ENCODE measurements at regions not wholly inside any gene's neighbourhood (a gene's known extent, or its start where the extent isn't known, plus 50 kb on each side); places are given as distances from the start of the nearest gene placed in this dataset.

DNA sequence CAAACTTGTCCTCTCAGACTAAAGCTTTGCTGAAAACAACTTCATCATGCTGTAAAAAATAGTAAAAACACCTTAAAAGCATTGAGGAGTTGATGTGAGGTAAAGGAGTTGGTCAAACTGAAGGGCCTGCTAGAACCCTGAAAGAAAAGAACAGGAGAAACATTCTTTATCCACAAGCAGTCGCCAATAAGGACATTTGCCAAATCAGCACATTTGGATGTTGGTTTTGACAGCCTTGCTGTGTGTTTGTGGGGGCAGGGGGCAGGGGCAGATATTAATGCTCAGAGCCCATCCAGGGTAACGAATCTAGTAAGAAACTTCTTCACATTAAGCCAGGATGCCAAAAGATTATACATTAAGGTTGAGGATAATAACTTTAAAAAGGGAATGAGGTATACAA is 399.9 kb upstream of the ZFHX3 start:
- Mint-ChIP-seq H3K4me1 (ENCODE audit: low read depth) (no peaks in the 10 kb centered on the region), H3K9me3 (peaks cover 35% of the 10 kb centered on the region), H3K36me3 (ENCODE audit: low read depth) (no peaks in the 10 kb centered on the region), H3K4me3 (no peak overlapping the region), H3K27me3 (no peaks in the 10 kb centered on the region), H3K27ac (no peak overlapping the region)

GRCh38 chr16:73434621-73435020 is 386.7 kb upstream of the ZFHX3 start:
- Mint-ChIP-seq H3K27ac (no peak overlapping the region), H3K9me3 (no peaks in the 10 kb centered on the region), H3K4me1 (ENCODE audit: low read depth) (no peaks in the 10 kb centered on the region), H3K4me3 (no peak overlapping the region), H3K36me3 (ENCODE audit: low read depth) (no peaks in the 10 kb centered on the region), H3K27me3 (peaks cover 2% of the 10 kb centered on the region)

DNA sequence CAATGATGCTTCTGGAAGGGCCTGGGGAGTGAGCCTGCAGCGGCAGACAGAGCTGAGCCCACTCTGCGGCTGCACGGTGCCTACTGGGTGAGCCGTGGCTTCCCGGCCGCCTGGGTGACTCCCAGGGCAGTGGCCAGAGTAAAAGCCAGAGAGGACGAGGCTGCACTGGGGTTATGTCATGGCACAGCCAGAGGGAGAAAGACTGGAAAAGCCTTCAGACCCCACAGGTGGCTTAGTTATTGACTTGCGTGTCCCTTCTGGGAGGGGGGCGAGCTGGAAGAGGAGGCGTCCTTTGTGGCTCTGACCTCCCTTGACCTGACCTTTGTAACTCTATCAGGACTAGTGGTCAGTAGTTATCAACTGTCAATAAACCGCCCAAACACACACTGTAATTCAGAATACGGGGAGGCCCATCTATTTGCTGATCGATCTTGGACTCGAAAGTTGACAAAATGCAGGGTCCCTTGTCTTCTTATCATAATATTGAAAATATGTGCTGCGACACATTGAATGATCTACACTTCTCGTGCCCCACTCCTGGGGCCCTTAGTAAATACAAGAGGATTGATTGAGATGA is 385.9 kb upstream of the ZFHX3 start:
- Mint-ChIP-seq H3K4me3 (no peak overlapping the region), H3K36me3 (ENCODE audit: low read depth) (no peaks in the 10 kb centered on the region), H3K9me3 (no peaks in the 10 kb centered on the region), H3K27ac (no peak overlapping the region), H3K4me1 (ENCODE audit: low read depth) (no peaks in the 10 kb centered on the region), H3K27me3 (no peaks in the 10 kb centered on the region)

DNA sequence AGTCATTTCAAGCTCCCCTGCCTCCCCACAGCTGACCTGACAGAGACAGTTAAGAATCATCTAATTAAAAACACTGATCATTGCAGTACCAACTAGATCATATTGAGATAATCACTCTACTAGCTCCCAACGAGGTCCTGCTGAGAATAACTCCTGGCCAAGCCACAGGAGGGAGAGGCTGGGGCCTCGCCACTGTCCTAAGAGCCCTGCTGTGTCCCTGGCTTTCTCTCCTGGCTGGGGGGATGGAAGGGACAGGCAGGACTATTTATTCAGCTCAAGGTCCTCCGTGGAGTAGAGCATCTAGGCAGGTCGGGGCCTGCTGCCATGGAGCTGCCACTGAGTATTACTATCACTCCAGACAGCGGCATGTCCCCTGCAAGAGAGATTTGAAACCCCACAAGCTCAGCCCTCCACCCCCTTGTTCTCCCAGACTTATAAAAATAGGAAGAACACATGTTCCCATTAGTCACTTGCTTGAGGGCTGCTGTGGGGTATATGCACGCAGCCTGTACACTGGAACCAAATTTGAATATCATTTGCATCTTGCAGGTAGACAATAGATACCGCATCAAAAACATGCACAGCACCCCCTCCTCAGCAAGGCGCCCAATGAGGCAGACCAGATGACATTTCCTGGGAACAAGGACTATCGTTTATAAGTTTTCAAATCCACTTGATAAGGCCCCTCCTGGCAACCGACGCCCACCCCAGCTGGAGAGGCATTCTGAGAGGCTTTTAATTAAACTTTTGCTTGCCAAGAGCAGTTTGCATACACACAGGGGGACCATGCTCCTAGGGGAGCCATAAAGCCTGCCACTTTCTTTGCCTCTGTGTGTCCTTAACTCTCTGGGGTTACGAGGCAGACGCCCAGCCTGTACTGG is 385.2 kb upstream of the ZFHX3 start:
- Mint-ChIP-seq H3K27me3 (no peaks in the 10 kb centered on the region), H3K4me3 (no peak overlapping the region), H3K27ac (no peak overlapping the region), H3K36me3 (ENCODE audit: low read depth) (no peaks in the 10 kb centered on the region), H3K4me1 (ENCODE audit: low read depth) (no peaks in the 10 kb centered on the region), H3K9me3 (no peaks in the 10 kb centered on the region)

- no peak overlapping the region for H3K4me3 Mint-ChIP-seq
- H3K36me3 Mint-ChIP-seq (ENCODE audit: low read depth), result no peaks in the 10 kb centered on the region
- no peaks in the 10 kb centered on the region for H3K4me1 Mint-ChIP-seq (ENCODE audit: low read depth)
- H3K9me3 Mint-ChIP-seq, result no peaks in the 10 kb centered on the region
- H3K27me3 Mint-ChIP-seq, result no peaks in the 10 kb centered on the region
- H3K27ac Mint-ChIP-seq, result no peak overlapping the region
These were observed 382.2 kb upstream of the ZFHX3 start for GRCh38 chr16:73430138-73430537.

DNA sequence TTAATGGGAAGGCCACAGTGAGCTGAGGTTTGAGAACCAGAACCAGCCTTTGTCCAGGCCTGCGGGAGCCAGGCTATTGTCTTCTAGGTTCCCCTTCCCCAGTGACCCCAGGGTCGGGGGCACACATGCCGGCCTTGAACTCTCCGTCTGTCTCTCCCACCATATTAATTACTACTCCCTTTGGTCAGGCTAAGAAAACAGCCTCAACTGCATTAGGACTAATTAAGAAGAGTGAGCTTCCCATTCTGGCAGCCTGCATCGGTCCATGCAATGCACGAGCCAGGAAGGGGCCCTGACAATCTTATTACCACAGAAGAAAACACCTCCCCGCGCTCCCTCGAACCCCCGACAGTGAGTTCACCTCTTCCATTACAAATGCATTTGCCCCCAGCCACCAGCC is 380.2 kb upstream of the ZFHX3 start:
- Mint-ChIP-seq H3K4me1 (ENCODE audit: low read depth) (no peaks in the 10 kb centered on the region), H3K36me3 (ENCODE audit: low read depth) (no peaks in the 10 kb centered on the region), H3K27ac (no peak overlapping the region), H3K27me3 (no peaks in the 10 kb centered on the region), H3K4me3 (no peak overlapping the region), H3K9me3 (no peaks in the 10 kb centered on the region)

DNA sequence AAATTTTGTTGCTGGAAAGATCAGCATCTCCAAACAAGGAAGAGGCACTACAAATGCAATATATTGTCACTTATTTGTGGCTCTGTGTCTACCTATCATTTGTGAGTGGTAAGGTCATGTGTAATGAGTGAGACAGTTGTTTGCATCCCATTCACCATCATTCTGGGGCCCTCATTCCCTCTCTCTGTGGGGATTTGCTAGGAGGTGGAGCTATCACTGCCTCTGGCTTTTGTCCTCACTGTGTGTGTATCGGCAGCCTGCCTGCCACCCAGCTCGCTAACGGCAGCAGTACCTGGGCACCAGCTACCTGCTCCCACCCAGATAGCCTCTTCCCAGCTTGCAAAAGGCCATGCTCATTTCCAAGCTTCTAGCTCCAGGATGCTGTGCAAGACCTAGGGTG is 379.2 kb upstream of the ZFHX3 start:
- Mint-ChIP-seq H3K27ac (no peak overlapping the region), H3K4me1 (ENCODE audit: low read depth) (no peaks in the 10 kb centered on the region), H3K4me3 (no peak overlapping the region), H3K36me3 (ENCODE audit: low read depth) (no peaks in the 10 kb centered on the region), H3K9me3 (no peaks in the 10 kb centered on the region), H3K27me3 (peaks cover 4% of the 10 kb centered on the region)

- Mint-ChIP-seq H3K4me3 (no peak overlapping the region), H3K36me3 (ENCODE audit: low read depth) (no peaks in the 10 kb centered on the region), H3K27ac (no peak overlapping the region), H3K9me3 (no peaks in the 10 kb centered on the region), H3K4me1 (ENCODE audit: low read depth) (no peaks in the 10 kb centered on the region), H3K27me3 (peaks cover 6% of the 10 kb centered on the region)
These were observed 378.7 kb upstream of the ZFHX3 start for GRCh38 chr16:73426433-73427160.

DNA sequence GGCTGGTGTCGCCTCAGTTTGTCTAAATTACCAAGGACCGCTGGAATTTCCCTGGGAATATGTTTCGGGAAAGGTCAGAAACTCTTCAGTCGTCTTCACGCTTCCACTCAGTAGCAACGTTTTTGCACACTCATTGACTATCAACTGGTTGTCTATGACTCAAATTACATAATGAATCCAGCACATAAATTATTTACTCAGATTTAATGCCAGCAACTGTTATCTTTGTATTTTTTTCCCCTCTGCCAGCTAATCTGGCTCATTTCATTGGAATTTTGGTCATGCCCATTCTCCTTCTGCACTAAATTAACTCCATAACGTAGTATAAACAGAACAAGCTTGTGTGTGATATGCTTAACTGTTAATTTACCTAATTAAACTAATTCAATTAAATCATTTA is 372.7 kb upstream of the ZFHX3 start:
- Mint-ChIP-seq H3K27me3 (peaks cover 10% of the 10 kb centered on the region), H3K36me3 (ENCODE audit: low read depth) (no peaks in the 10 kb centered on the region), H3K4me1 (ENCODE audit: low read depth) (no peaks in the 10 kb centered on the region), H3K27ac (no peak overlapping the region), H3K9me3 (no peaks in the 10 kb centered on the region), H3K4me3 (no peak overlapping the region)

- Mint-ChIP-seq H3K36me3 (ENCODE audit: low read depth) (no peaks in the 10 kb centered on the region), H3K4me3 (no peak overlapping the region), H3K4me1 (ENCODE audit: low read depth) (no peaks in the 10 kb centered on the region), H3K9me3 (no peaks in the 10 kb centered on the region), H3K27ac (no peak overlapping the region), H3K27me3 (peaks cover 10% of the 10 kb centered on the region)
These were observed 372.3 kb upstream of the ZFHX3 start for GRCh38 chr16:73420244-73420643.

GRCh38 chr16:73418691-73419090 is 370.8 kb upstream of the ZFHX3 start:
- no peak overlapping the region for H3K4me3 Mint-ChIP-seq
- H3K36me3 Mint-ChIP-seq (ENCODE audit: low read depth), result no peaks in the 10 kb centered on the region
- H3K27ac Mint-ChIP-seq, result no peak overlapping the region
- H3K4me1 Mint-ChIP-seq (ENCODE audit: low read depth), result no peaks in the 10 kb centered on the region
- peaks cover 10% of the 10 kb centered on the region for H3K27me3 Mint-ChIP-seq
- H3K9me3 Mint-ChIP-seq, result no peaks in the 10 kb centered on the region

- H3K4me3 Mint-ChIP-seq, result no peak overlapping the region
- no peaks in the 10 kb centered on the region for H3K9me3 Mint-ChIP-seq
- no peaks in the 10 kb centered on the region for H3K36me3 Mint-ChIP-seq (ENCODE audit: low read depth)
- peaks cover 10% of the 10 kb centered on the region for H3K27me3 Mint-ChIP-seq
- H3K27ac Mint-ChIP-seq, result no peak overlapping the region
- no peaks in the 10 kb centered on the region for H3K4me1 Mint-ChIP-seq (ENCODE audit: low read depth)
These were observed 370.1 kb upstream of the ZFHX3 start for GRCh38 chr16:73418051-73418450.

DNA sequence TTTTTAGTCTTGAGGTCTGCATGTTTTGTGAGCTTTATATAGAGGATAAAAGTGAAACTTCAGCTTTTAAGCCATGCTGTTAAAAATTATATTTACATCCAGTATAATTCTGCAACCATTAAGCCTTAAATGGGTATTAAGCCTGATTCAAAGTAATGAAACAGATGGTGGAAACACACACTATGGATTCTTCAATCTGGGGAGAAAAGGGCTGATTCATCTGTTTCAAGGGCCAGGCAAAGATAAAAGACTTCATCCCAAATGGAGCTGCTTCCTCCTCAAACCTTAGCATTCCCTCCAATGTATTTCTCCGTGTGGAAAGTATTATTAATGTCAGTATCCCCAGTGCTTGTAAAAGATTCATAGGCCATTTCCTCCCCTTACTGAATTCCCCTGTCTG is 367.4 kb upstream of the ZFHX3 start:
- H3K4me3 Mint-ChIP-seq, result no peak overlapping the region
- no peaks in the 10 kb centered on the region for H3K36me3 Mint-ChIP-seq (ENCODE audit: low read depth)
- no peaks in the 10 kb centered on the region for H3K27me3 Mint-ChIP-seq
- H3K27ac Mint-ChIP-seq, result no peak overlapping the region
- no peaks in the 10 kb centered on the region for H3K9me3 Mint-ChIP-seq
- no peaks in the 10 kb centered on the region for H3K4me1 Mint-ChIP-seq (ENCODE audit: low read depth)

GRCh38 chr16:73414638-73415037 is 366.7 kb upstream of the ZFHX3 start:
- Mint-ChIP-seq H3K36me3 (ENCODE audit: low read depth) (no peaks in the 10 kb centered on the region), H3K4me1 (ENCODE audit: low read depth) (no peaks in the 10 kb centered on the region), H3K27me3 (no peaks in the 10 kb centered on the region), H3K27ac (no peak overlapping the region), H3K4me3 (no peak overlapping the region), H3K9me3 (no peaks in the 10 kb centered on the region)

- Mint-ChIP-seq H3K36me3 (ENCODE audit: low read depth) (no peaks in the 10 kb centered on the region), H3K4me1 (ENCODE audit: low read depth) (no peaks in the 10 kb centered on the region), H3K4me3 (no peak overlapping the region), H3K9me3 (no peaks in the 10 kb centered on the region), H3K27me3 (no peaks in the 10 kb centered on the region), H3K27ac (no peak overlapping the region)
These were observed 365.9 kb upstream of the ZFHX3 start for GRCh38 chr16:73413830-73414190.
